Activated CD8-positive, alpha-beta memory T cell treated with anti-CD3 and anti-CD28 coated beads for 36 hours (primary cell): ENCODE measurements at regions not wholly inside any gene's neighbourhood (a gene's known extent, or its start where the extent isn't known, plus 50 kb on each side); places are given as distances from the start of the nearest gene placed in this dataset.

Experiments
- CTCF ChIA-PET: fragments of 350-600 bp; sonication (Branson Sonifier 250); formaldehyde crosslinking; loops from one replicate; lab custom pipeline; 2021; ENCODE audit warnings: antibody characterized with exemption; lab: Charles Lee
- POLR2A ChIA-PET: fragments of 350-600 bp; sonication (Branson Sonifier 250); formaldehyde crosslinking; loops from one replicate; lab custom pipeline; 2021; ENCODE audit warnings: antibody characterized with exemption; lab: Charles Lee

- CTCF ChIA-PET, result no interaction called here
- POLR2A ChIA-PET, result no interaction called here
These were observed 65.0 kb upstream of the SLC2A12 start for GRCh38 chr6:134117409-134117808.

GRCh38 chr6:134115715-134116074 is 63.3 kb upstream of the SLC2A12 start:
- CTCF ChIA-PET, result interaction anchor here (0.9 kb wide), 1 partner anchor 767 kb away, joined by 3 read pairs; no protein-coding TSS in a partner anchor
- POLR2A ChIA-PET, result no interaction called here

- ChIA-PET CTCF (no interaction called here), POLR2A (no interaction called here)
These were observed 62.7 kb upstream of the SLC2A12 start for GRCh38 chr6:134114918-134115714.

GRCh38 chr6:134114489-134114888 is 62.1 kb upstream of the SLC2A12 start:
- ChIA-PET CTCF (no interaction called here), POLR2A (no interaction called here)

- POLR2A ChIA-PET, result no interaction called here
These were observed 59.3 kb upstream of the SLC2A12 start for GRCh38 chr6:134111726-134112125.

GRCh38 chr6:134111062-134111677 is 58.7 kb upstream of the SLC2A12 start:
- CTCF ChIA-PET, result interaction anchor here (0.8 to 1.4 kb wide), 6 partner anchors 9 to 829 kb away, joined by 3 to 4 read pairs (median 4); no protein-coding TSS in a partner anchor

More at GRCh38 chr6:134111726-134112125, 59.3 kb upstream of the SLC2A12 start:
- CTCF ChIA-PET, result interaction anchor here (0.8 to 1.4 kb wide), 6 partner anchors 9 to 829 kb away, joined by 3 to 4 read pairs (median 4); no protein-coding TSS in a partner anchor

GRCh38 chr6:134106702-134107101 is 54.3 kb upstream of the SLC2A12 start:
- POLR2A ChIA-PET, result no interaction called here
- CTCF ChIA-PET, result no interaction called here

More at GRCh38 chr6:134111062-134111677, 58.7 kb upstream of the SLC2A12 start:
- POLR2A ChIA-PET, result no interaction called here

- ChIA-PET CTCF (no interaction called here), POLR2A (no interaction called here)
These were observed 53.5 kb upstream of the SLC2A12 start for GRCh38 chr6:134105940-134106339.

- ChIA-PET POLR2A (no interaction called here), CTCF (no interaction called here)
These were observed 50.6 kb upstream of the SLC2A12 start for GRCh38 chr6:134103006-134103405.
